GM18907 (cell line): ENCODE measurements at regions not wholly inside any gene's neighbourhood (a gene's known extent, or its start where the extent isn't known, plus 50 kb on each side); places are given as distances from the start of the nearest gene placed in this dataset.
A peak's percentile ranks its signal among the peaks of the same experiment; 100 is the strongest.

Experiments
- ATAC-seq: cut with Tn5 transposase; IDR thresholded peaks from one replicate; pipeline ENCODE4 v1.9.1; 2021; ENCODE audit warnings: mild to moderate bottlenecking, moderate library complexity; ENCODE audit not compliant: unreplicated experiment

GRCh38 chr3:104514776-104515175 is 851.9 kb upstream of the ALCAM start:
- no peak for ATAC-seq

- ATAC-seq, result peak; percentile 32
Measured at GRCh38 chr3:104519068-104519467, 847.6 kb upstream of the ALCAM start.

GRCh38 chr3:104519468-104520227 is 847.1 kb upstream of the ALCAM start:
- ATAC-seq, result no peak

GRCh38 chr3:104520228-104520655 is 846.5 kb upstream of the ALCAM start:
- ATAC-seq, result peak; percentile 41

- peak; percentile 72 for ATAC-seq
Measured at GRCh38 chr3:104521606-104522336, 844.9 kb upstream of the ALCAM start.

GRCh38 chr3:104523136-104523535 is 843.6 kb upstream of the ALCAM start:
- ATAC-seq, result no peak

- peak; percentile 91 for ATAC-seq
Measured at GRCh38 chr3:104526901-104527401, 839.8 kb upstream of the ALCAM start.

GRCh38 chr3:104530934-104531333 is 835.8 kb upstream of the ALCAM start:
- no peak for ATAC-seq

GRCh38 chr3:104536715-104537114 is 830.0 kb upstream of the ALCAM start:
- peak; percentile 85 for ATAC-seq

- ATAC-seq, result no peak
Measured at GRCh38 chr3:104537323-104537722, 829.4 kb upstream of the ALCAM start.

- ATAC-seq, result no peak
Measured at GRCh38 chr3:104546301-104546700, 820.4 kb upstream of the ALCAM start.

- ATAC-seq, result no peak
Measured at GRCh38 chr3:104547031-104547430, 819.7 kb upstream of the ALCAM start.

GRCh38 chr3:104548401-104548800 is 818.3 kb upstream of the ALCAM start:
- no peak for ATAC-seq

- ATAC-seq, result no peak
Measured at GRCh38 chr3:104549099-104549714, 817.5 kb upstream of the ALCAM start.

- ATAC-seq, result no peak
Measured at GRCh38 chr3:104553121-104553520, 813.6 kb upstream of the ALCAM start.

- no peak for ATAC-seq
Measured at GRCh38 chr3:104554425-104554824, 812.3 kb upstream of the ALCAM start.

GRCh38 chr3:104555728-104556127 is 811.0 kb upstream of the ALCAM start:
- ATAC-seq, result no peak

GRCh38 chr3:104556372-104557078 is 810.2 kb upstream of the ALCAM start:
- peak; percentile 36 for ATAC-seq

- no peak for ATAC-seq
Measured at GRCh38 chr3:104561324-104561723, 805.4 kb upstream of the ALCAM start.

- no peak for ATAC-seq
Measured at GRCh38 chr3:104564045-104564643, 802.6 kb upstream of the ALCAM start.

- ATAC-seq, result no peak
Measured at GRCh38 chr3:104566054-104566453, 800.7 kb upstream of the ALCAM start.
